SJSA1 (cell line): ENCODE measurements at regions not wholly inside any gene's neighbourhood (a gene's known extent, or its start where the extent isn't known, plus 50 kb on each side); places are given as distances from the start of the nearest gene placed in this dataset.

Source experiments
- DNase-seq, 2 experiments: peaks; one replicate each; pipeline ENCODE4 v3.0.0-alpha.2; 2015 to 2020; ENCODE audit warnings: low spot score in 2 of 2, low read depth in 1 of 2
- H3K27ac ChIP-seq: fragments of 250-450 bp; sonication (Bioruptor Pico); 2 replicates; pipeline ENCODE4 v1.5.1; 2020; ENCODE audit warnings: mild to moderate bottlenecking, moderate library complexity
- H3K27me3 ChIP-seq: fragments of 250-450 bp; sonication (Bioruptor Pico); replicated peaks from 2 replicates; pipeline ENCODE4 v1.5.1; 2020; ENCODE audit warnings: mild to moderate bottlenecking, moderate library complexity
- H3K36me3 ChIP-seq: fragments of 250-450 bp; sonication (Bioruptor Pico); 2 replicates; pipeline ENCODE4 v1.5.1; 2020; ENCODE audit warnings: mild to moderate bottlenecking
- H3K4me1 ChIP-seq: fragments of 250-450 bp; sonication (Bioruptor Pico); replicated peaks from 2 replicates; pipeline ENCODE4 v1.6.1; 2021; ENCODE audit warnings: mild to moderate bottlenecking
- H3K4me3 ChIP-seq: fragments of 250-450 bp; sonication (Bioruptor Pico); 2 replicates; pipeline ENCODE4 v1.5.1; 2020; ENCODE audit warnings: mild to moderate bottlenecking
- H3K9me3 ChIP-seq: fragments of 250-450 bp; sonication (Bioruptor Pico); replicated peaks from 2 replicates; pipeline ENCODE4 v1.5.1; 2020; ENCODE audit warnings: mild to moderate bottlenecking

DNA sequence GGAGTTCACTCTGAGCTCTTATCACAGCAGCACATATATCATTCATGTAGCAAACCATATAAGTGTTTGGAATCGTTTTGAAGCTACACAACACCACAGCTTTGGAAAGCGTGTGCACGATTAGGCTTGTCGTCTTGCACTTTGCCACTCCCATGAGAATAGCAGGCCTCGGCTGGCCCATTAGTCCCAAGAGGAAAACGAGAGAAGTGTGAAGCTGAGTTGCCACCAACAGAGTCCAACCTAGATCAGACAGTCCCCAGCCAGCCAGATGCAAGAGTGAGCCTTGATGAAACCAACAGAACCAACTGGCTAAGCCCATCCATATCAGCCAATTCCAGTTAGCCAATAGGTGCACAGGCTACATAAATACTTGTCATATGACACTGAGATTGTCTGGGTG, 238.4 kb downstream of the C1orf94 start:
- H3K4me1 ChIP-seq, result no peaks in the 10 kb centered on the region
- no peak for DNase-seq
- no peaks in the 10 kb centered on the region for H3K27me3 ChIP-seq

DNA sequence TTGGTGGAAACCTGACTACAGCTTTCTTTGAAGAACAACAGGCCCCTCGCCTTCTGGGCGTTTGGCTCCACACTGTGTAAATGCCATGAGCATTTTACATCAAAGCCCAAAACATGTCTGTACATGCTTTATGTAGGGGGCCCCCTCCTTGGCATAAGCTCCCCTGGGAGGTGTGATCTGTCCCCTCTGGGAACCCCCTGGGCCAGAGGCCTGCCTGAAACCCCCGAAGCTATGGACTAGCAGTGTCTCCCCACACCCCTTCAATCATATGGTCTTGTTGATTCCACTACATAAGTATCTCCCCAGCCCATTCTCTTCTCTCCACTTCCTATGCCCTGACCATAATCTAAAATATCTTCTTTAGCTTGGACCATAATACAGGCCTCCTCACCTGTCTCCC, 241.5 kb downstream of the C1orf94 start:
- no peak overlapping the region for H3K27ac ChIP-seq
- no peaks in the 10 kb centered on the region for H3K27me3 ChIP-seq
- H3K9me3 ChIP-seq, result no peaks in the 10 kb centered on the region

More for the DNA sequence above, 238.4 kb downstream of the C1orf94 start:
- Histone ChIP-seq H3K4me3 (no peak overlapping the region), H3K9me3 (no peaks in the 10 kb centered on the region), H3K27ac (no peak overlapping the region), H3K36me3 (no peaks in the 10 kb centered on the region)

DNA sequence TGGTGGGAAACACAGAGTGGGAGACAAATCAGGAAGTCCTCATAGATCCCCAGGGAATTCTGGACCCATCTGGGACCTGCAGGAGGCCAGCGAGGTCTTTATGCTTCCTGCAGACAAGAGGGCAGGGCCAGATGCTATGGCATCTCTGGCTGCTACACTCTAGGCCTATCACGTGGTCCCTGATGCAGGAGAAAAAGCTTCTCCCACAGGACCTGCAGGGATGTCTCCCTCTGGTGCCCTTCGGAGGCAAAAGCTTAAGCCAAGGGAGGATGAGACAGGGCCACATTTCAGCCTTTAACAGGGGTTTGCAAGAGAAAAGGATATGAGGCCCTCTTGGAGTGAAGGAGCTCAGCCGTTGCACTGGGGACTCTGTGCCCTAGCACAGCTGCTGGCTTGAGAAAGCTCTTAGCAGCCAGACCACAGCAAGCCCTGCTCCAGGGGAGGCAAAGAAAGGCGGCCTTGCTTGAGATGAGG, 243.0 kb downstream of the C1orf94 start:
- H3K36me3 ChIP-seq, result no peaks in the 10 kb centered on the region
- no peak for DNase-seq

More for the DNA sequence above, 241.5 kb downstream of the C1orf94 start:
- no peaks in the 10 kb centered on the region for H3K36me3 ChIP-seq
- no peaks in the 10 kb centered on the region for H3K4me1 ChIP-seq
- H3K4me3 ChIP-seq, result no peak overlapping the region
- no peak for DNase-seq

DNA sequence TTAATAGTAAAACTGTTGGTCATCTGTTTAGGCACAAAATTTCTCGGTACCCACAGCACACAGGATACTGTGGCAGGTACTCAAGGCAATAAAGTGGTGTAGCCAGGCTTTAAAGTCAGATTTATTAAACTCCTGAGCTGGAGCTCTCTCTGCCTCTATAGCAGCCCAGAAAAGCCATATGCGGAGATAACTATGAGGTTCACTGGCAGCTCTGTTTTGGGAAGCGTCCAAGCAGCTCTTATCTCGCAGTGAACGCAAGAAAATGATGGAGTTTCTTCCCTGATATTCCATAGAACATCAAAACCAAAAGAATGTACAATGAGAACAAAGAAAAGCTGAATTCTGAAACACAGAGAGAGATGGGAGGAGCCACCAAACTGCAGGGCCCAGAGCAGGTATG, 248.3 kb downstream of the C1orf94 start:
- Histone ChIP-seq H3K36me3 (no peaks in the 10 kb centered on the region), H3K27ac (no peak overlapping the region), H3K27me3 (no peaks in the 10 kb centered on the region), H3K4me1 (no peaks in the 10 kb centered on the region), H3K4me3 (no peak overlapping the region), H3K9me3 (no peaks in the 10 kb centered on the region)
- DNase-seq, result no peak

More for the DNA sequence above, 243.0 kb downstream of the C1orf94 start:
- Histone ChIP-seq H3K4me1 (no peaks in the 10 kb centered on the region), H3K27me3 (no peaks in the 10 kb centered on the region), H3K27ac (no peak overlapping the region), H3K4me3 (no peak overlapping the region), H3K9me3 (no peaks in the 10 kb centered on the region)

DNA sequence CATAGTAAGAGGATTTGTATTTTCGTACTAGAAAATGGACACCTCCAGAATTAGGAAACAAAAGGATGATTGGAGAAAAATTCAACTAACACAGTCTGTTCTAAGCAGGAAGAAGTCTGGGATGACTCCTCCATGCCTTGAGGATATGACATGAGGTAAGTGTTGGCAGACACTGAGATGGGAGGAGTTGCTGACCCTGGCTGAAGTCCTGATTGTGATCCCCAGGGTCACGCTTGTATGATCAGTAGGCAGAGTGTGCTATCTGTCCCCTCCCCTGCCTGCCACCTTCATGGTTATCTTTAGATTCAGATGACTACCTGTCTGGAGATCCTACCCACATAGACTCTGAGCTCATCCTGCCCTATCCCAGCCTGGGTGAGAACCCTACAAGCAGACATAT, 249.1 kb downstream of the C1orf94 start:
- no peaks in the 10 kb centered on the region for H3K9me3 ChIP-seq
- no peak overlapping the region for H3K27ac ChIP-seq
- H3K4me1 ChIP-seq, result no peaks in the 10 kb centered on the region
- no peaks in the 10 kb centered on the region for H3K27me3 ChIP-seq
- DNase-seq, result no peak
- no peak overlapping the region for H3K4me3 ChIP-seq
- H3K36me3 ChIP-seq, result no peaks in the 10 kb centered on the region

DNA sequence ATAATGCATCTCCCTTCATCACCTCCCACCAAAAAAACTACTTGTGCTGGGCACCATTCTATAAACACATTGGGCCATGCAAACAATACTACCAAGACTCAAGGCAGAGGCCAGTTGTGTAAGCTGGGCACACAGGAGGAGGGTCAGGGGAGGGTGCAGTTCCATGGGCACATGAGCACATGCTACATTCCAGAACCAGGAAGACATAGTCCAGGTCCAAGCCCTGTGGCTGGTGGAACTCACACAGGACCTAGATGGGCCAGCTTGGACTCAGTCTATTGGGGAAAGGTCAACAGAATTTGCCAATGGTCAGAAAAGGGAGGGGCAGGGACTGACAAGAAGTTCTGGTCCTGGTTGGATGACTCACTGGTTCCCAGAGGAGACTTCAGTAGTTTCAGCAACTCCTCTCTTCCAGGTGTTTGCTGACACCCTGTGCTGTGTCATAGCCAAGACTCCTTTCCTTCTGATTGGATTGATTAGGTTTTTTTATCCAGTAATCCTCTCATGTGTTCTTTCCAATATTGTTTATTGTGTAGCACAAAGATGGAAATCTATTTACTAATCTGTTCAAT, 249.7 kb downstream of the C1orf94 start:
- H3K36me3 ChIP-seq, result no peaks in the 10 kb centered on the region
- H3K4me3 ChIP-seq, result no peak overlapping the region
- H3K27ac ChIP-seq, result no peak overlapping the region
- H3K9me3 ChIP-seq, result no peaks in the 10 kb centered on the region
- no peak for DNase-seq
- no peaks in the 10 kb centered on the region for H3K4me1 ChIP-seq
- H3K27me3 ChIP-seq, result no peaks in the 10 kb centered on the region

DNA sequence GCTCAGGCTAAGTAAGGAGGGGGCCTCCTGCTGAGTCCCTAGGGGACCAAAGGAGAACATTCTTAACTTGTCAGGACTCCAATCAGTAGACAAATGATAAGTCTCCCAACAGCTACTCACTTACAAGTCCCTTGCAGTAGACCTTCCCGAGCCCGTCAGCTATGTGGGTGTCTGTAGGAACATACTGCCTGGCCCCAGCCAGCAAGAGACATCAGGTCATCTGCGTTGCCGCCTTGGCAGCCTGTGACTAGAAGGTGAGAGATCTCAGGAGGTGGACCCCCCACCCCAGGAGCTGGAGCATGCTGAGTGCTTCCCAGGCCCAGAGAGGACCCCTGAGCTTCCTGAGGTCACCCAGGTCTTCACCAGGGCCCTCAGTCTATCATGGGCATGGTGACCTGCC, 250.5 kb downstream of the C1orf94 start:
- Histone ChIP-seq H3K9me3 (no peaks in the 10 kb centered on the region), H3K36me3 (no peaks in the 10 kb centered on the region), H3K27me3 (no peaks in the 10 kb centered on the region), H3K4me1 (no peaks in the 10 kb centered on the region), H3K4me3 (no peak overlapping the region), H3K27ac (no peak overlapping the region)
- no peak for DNase-seq

DNA sequence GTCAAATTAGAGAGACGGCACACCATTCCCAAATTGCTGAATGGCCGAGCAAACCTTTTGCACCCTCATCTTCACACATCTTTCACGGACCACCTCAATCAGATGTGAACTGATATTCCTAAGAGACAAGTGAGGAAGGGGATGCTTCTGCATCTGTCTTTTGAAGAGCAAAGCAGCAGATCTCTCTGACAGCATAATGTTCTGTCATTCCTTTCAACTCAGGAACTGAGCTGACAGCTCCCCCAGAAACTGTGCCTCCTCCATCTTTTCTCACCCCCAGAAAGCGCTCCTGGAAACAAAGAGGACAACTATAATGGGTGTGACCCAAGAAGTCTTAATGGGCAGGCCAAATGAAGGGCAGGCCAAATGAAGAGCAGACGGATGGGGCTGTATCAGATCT, 256.4 kb downstream of the C1orf94 start:
- H3K9me3 ChIP-seq, result no peaks in the 10 kb centered on the region
- no peaks in the 10 kb centered on the region; the same call in 1 of the 2 replicates for H3K27me3 ChIP-seq
- H3K27ac ChIP-seq, result no peak overlapping the region
- H3K4me1 ChIP-seq, result no peaks in the 10 kb centered on the region
- H3K4me3 ChIP-seq, result no peak overlapping the region
- H3K36me3 ChIP-seq, result no peaks in the 10 kb centered on the region
- no peak for DNase-seq

DNA sequence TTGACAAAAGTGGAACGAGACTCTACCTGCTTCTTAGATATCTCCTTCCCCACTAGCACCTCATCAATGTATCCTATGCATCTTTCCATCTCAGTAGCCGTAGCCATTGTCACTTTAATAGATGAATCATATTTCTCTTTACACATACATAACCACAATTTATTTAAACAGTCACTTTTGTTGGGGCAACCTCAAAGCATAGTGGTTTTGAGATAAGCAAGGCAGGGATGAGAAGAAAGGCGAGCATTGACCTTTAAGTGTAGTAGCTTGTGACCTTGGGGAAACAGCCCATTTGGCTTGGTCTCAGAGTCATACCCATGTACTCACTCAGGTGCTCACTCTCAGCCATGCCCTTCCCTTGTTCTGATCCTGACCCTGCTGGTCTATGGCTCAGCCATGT, 260.1 kb downstream of the C1orf94 start:
- Histone ChIP-seq H3K9me3 (no peaks in the 10 kb centered on the region), H3K4me3 (no peak overlapping the region), H3K27ac (no peak overlapping the region), H3K36me3 (no peaks in the 10 kb centered on the region), H3K27me3 (no peaks in the 10 kb centered on the region; the same call in 1 of the 2 replicates), H3K4me1 (no peaks in the 10 kb centered on the region)
- DNase-seq, result no peak

DNA sequence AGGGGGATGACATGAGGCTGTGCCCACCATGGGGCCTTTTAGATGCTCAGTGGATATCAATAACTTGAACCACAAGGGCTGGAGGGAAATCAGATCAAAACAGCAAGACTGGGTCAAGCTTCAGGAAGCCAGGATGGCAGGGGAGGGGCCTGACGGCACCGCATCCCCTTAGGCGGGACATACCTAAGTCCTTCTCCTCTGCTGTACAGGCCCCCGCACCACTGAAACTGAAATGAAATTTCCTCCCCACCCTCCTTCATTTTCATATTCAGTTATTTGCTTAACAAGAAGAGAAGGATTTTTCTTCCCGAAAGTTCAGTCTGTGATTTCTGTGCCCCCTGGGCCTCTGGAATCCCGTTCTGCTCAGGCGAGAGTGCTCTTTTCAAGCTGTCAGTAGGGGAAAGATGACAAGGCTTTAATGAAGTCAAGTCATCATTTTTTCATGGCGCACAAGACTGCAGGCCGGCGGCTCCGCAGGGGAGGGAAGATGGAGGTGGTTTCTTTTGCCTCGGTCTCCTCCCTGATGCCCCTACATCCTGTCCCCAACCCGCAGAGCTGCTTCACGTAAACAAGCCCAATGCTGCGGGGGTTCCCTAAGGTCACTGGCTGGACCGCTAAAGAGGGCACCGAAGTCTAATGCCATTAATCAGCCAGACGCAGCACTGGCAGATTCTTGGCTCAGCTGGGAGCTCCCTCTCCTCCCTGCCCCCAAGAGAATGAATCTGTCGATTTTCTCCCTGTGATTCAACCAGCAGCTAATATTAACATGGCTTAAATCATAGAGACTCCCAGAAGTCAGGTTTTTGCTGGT, 264.8 kb downstream of the C1orf94 start:
- H3K4me1 ChIP-seq, result no peaks in the 10 kb centered on the region
- H3K27ac ChIP-seq, result no peak overlapping the region
- H3K4me3 ChIP-seq, result no peak overlapping the region
- no peaks in the 10 kb centered on the region; the same call in 1 of the 2 replicates for H3K27me3 ChIP-seq
- DNase-seq, result no peak
- no peaks in the 10 kb centered on the region for H3K9me3 ChIP-seq
- H3K36me3 ChIP-seq, result no peaks in the 10 kb centered on the region

DNA sequence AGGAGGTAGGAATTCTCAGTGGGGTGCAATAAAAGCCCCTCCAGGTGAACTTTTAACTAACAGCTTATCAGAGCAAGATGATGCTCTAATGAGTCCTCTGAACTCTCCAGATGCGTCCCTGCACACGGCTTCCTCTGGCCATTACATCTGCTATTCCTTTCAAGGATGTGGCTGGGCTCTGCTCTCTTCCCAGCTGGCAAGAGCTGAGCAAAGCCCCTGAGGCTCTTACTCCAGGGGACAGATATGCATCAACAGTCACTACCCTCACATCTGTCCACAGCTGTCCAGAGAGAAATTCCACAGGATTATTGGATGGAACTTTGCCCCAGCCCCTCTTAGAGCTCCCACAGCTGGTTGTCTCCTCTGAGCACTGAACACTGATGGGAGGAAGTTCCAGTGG, 267.8 kb downstream of the C1orf94 start:
- no peaks in the 10 kb centered on the region for H3K4me1 ChIP-seq
- no peaks in the 10 kb centered on the region for H3K36me3 ChIP-seq
- H3K27me3 ChIP-seq, result no peaks in the 10 kb centered on the region
- DNase-seq, result no peak
- no peak overlapping the region for H3K4me3 ChIP-seq
- H3K9me3 ChIP-seq, result no peaks in the 10 kb centered on the region
- no peak overlapping the region for H3K27ac ChIP-seq

DNA sequence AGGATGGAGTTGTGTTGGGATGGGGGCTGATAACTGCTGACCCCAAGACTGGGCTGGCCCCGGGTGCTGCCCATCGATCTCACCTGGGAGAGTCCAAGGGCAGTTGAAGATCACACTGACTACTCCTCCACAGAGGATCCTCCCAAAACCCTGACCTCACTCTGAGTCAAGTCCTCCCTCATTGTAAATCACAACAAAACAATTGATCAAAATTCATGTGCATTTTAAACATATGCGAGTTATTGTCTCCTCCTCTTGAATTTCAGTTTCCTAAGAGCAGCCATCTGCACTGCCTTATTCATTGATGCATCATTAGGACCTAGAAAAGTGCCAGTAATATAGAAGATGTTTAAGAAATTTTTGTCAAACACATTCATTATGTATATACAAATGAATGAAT, 273.6 kb downstream of the C1orf94 start:
- Histone ChIP-seq H3K4me1 (no peaks in the 10 kb centered on the region), H3K9me3 (no peaks in the 10 kb centered on the region), H3K36me3 (no peaks in the 10 kb centered on the region), H3K27me3 (no peaks in the 10 kb centered on the region), H3K4me3 (no peak overlapping the region), H3K27ac (no peak overlapping the region)
- no peak for DNase-seq

DNA sequence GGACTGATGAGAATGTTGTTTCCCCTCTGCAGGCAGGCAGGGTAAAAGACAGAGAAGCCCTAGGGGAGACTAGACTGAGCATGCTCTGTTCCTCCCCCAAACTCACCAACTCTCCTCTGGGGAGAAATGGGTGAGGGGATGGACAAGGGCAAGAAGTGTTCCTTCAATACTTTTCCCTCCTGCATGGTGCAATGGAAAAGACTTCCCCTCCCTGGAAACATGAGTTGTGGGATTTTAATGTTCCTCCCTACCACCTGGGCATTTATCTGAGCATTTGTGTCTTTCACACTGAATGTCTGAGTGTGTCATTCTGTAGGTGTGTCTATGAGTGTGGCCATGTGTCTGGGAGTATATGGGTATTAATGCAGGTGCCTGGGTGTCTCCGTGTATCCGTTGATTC, 275.7 kb downstream of the C1orf94 start:
- Histone ChIP-seq H3K27me3 (no peaks in the 10 kb centered on the region), H3K27ac (no peak overlapping the region), H3K9me3 (no peaks in the 10 kb centered on the region), H3K4me3 (no peak overlapping the region), H3K4me1 (no peaks in the 10 kb centered on the region), H3K36me3 (no peaks in the 10 kb centered on the region)
- DNase-seq, result no peak

DNA sequence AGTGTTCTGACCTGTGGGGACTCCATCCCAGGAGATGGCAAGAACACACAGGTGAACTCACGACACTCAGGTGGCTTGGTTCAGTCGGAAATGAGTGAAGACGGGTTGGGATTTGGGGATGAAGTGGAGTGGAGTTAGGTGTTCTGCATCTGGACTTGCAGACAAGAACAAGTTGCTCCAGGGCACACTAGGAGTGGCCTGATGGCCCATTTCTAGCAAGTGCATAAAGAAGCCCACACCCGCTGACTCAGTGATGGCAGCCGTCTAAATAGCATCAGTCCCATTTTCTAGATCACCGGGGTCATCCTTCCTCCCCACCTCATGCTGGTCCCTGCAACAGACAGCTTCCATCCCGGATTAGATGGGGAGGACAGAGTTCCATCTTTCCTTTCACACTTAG, 278.4 kb downstream of the C1orf94 start:
- Histone ChIP-seq H3K27me3 (no peaks in the 10 kb centered on the region), H3K4me1 (no peaks in the 10 kb centered on the region), H3K36me3 (no peaks in the 10 kb centered on the region), H3K4me3 (no peak overlapping the region), H3K27ac (no peak overlapping the region), H3K9me3 (no peaks in the 10 kb centered on the region)
- DNase-seq, result no peak
